Testis (tissue), 2 donors: ENCODE measurements at regions not wholly inside any gene's neighbourhood (a gene's known extent, or its start where the extent isn't known, plus 50 kb on each side); places are given as distances from the start of the nearest gene placed in this dataset.

Source experiments
- CTCF ChIP-seq, 3 experiments: fragments of 450-650 bp in 2 of 3; fragments of 200-600 bp in 1 of 3; sonication (generic) in 1 of 3; IDR thresholded peaks; one replicate each; pipeline ENCODE4 v1.5.1; 2016 to 2019; ENCODE audit warnings: antibody characterized with exemption in 3 of 3, mild to moderate bottlenecking in 2 of 3, moderate library complexity in 1 of 3
- POLR2A ChIP-seq: fragments of 450-650 bp; IDR thresholded peaks from one replicate; pipeline ENCODE4 v1.6.1; 2017; ENCODE audit warnings: antibody characterized with exemption, mild to moderate bottlenecking, moderate library complexity

DNA sequence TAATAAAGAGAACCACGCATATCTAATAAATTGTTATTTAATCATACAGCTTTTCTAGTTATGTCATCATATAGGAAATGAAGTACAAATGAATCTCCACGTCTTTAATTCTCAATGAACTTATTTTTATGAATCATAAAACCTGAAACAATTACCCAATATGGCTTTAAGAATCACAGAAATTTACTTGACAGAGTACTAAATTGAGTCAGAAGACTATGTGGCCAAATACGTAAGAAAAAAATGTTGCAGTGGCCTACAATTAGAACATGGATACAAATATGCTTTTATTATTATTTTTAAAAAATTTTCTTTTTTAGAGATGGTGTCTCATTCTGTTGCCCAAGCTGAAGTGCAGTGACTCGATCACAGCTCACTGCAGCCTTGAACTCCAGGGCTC is 584.7 kb upstream of the SLC35B3 start:
- TF ChIP-seq CTCF (IDR thresholded peaks at IDR 0.05) (no peak), POLR2A (no peak)
